ENCODE measurements at regions not wholly inside any gene's neighbourhood (a gene's known extent, or its start where the extent isn't known, plus 50 kb on each side); places are given as distances from the start of the nearest gene placed in this dataset.

- no peak overlapping the region for H3K27ac ChIP-seq
- intact Hi-C loops (cut with DNase I), result no loop called here
- no peaks in the 10 kb centered on the region for H3K9me3 ChIP-seq
- no peaks in the 10 kb centered on the region for H3K4me1 ChIP-seq
- DNase-seq, result no peak
- TF ChIP-seq, protein P1, sequence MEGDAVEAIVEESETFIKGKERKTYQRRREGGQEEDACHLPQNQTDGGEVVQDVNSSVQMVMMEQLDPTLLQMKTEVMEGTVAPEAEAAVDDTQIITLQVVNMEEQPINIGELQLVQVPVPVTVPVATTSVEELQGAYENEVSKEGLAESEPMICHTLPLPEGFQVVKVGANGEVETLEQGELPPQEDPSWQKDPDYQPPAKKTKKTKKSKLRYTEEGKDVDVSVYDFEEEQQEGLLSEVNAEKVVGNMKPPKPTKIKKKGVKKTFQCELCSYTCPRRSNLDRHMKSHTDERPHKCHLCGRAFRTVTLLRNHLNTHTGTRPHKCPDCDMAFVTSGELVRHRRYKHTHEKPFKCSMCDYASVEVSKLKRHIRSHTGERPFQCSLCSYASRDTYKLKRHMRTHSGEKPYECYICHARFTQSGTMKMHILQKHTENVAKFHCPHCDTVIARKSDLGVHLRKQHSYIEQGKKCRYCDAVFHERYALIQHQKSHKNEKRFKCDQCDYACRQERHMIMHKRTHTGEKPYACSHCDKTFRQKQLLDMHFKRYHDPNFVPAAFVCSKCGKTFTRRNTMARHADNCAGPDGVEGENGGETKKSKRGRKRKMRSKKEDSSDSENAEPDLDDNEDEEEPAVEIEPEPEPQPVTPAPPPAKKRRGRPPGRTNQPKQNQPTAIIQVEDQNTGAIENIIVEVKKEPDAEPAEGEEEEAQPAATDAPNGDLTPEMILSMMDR (IDR thresholded peaks at IDR 0.05), result no peak
- TF ChIP-seq POLR2A (IDR thresholded peaks at IDR 0.05) (no peak), POLR2AphosphoS5 (IDR thresholded peaks at IDR 0.05) (no peak), EP300 (IDR thresholded peaks at IDR 0.05) (no peak)
- no peak overlapping the region for H3K4me3 ChIP-seq
- H3K27me3 ChIP-seq, result no peaks in the 10 kb centered on the region
- no peaks in the 10 kb centered on the region for H3K36me3 ChIP-seq
These were observed 1136.6 kb upstream of the PABPC4L start for GRCh38 chr4:135338181-135338580.

DNA sequence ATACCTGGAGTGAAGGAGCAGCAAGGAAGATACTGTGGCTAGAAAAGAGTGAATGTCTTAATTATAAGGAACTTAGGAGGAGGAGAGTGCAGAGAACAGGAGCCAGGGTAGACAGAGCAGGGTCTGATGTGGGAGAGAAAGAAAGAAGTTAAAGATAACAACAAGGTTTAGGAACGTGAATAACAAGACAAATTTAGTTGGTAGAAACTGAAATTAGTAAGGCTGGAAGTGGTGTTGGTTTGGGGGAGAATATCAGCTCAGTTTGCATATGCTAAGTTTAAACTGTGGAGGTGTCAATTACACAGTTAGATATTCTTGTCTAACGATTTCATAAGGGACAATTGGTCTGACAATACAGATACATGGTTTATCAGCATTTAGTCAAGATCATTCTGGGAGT is 1123.7 kb upstream of the PABPC4L start:
- no peak for DNase-seq
- H3K27ac ChIP-seq, result no peak overlapping the region
- WGBS, 2 donors, result 25 to 67% methylated on average over 2 of the region's 2 CpGs
- H3K27me3 ChIP-seq, result no peaks in the 10 kb centered on the region
- TF ChIP-seq POLR2A (IDR thresholded peaks at IDR 0.05) (no peak), EP300 (IDR thresholded peaks at IDR 0.05) (no peak), POLR2AphosphoS5 (IDR thresholded peaks at IDR 0.05) (no peak)
- TF ChIP-seq, protein P1 (IDR thresholded peaks at IDR 0.05), result no peak
- no peaks in the 10 kb centered on the region for H3K36me3 ChIP-seq
- no peak overlapping the region for H3K4me3 ChIP-seq
- no peaks in the 10 kb centered on the region for H3K4me1 ChIP-seq
- no peaks in the 10 kb centered on the region for H3K9me3 ChIP-seq
- intact Hi-C loops (cut with DNase I), result no loop called here

DNA sequence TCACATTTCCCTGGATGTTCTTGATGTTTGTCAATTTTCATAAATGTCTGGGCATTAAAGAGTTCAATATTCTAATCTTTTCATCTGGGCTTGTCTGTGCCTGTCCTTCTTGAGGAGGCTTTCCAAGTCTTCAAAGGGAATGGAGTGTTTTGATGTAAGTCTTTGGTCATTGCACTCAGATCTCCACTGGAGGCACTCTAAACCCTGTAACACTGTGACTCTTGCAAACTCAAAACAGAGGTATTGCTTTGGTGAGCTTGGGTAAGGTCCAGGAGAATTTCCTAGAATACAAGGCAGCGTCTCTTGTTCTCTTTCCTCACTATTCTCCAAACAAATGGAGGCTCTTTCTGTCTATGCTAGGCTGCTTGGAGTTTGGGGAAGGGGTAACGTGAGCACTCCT is 1118.1 kb upstream of the PABPC4L start:
- intact Hi-C loops (cut with DNase I), result no loop called here
- no peaks in the 10 kb centered on the region for H3K27me3 ChIP-seq
- no peak for TF ChIP-seq POLR2A (IDR thresholded peaks at IDR 0.05)
- no peak for TF ChIP-seq POLR2AphosphoS5 (IDR thresholded peaks at IDR 0.05)
- TF ChIP-seq EP300 (IDR thresholded peaks at IDR 0.05), result no peak
- TF ChIP-seq, protein P1 (IDR thresholded peaks at IDR 0.05), result no peak
- no peak overlapping the region for H3K27ac ChIP-seq
- no peaks in the 10 kb centered on the region for H3K4me1 ChIP-seq
- no peak overlapping the region for H3K4me3 ChIP-seq
- DNase-seq, result no peak
- WGBS, 2 donors, result 90 to 93% methylated on average over 2 of the region's 2 CpGs
- no peaks in the 10 kb centered on the region for H3K36me3 ChIP-seq
- no peaks in the 10 kb centered on the region for H3K9me3 ChIP-seq

GRCh38 chr4:135316266-135316779 is 1114.7 kb upstream of the PABPC4L start:
- Histone ChIP-seq H3K27me3 (no peaks in the 10 kb centered on the region), H3K27ac (no peak overlapping the region), H3K9me3 (no peaks in the 10 kb centered on the region), H3K36me3 (no peaks in the 10 kb centered on the region), H3K4me1 (no peaks in the 10 kb centered on the region), H3K4me3 (no peak overlapping the region)
- 67 to 85% methylated on average over 7 of the region's 7 CpGs for WGBS, 2 donors
- TF ChIP-seq POLR2AphosphoS5 (IDR thresholded peaks at IDR 0.05) (no peak), POLR2A (IDR thresholded peaks at IDR 0.05) (no peak), EP300 (IDR thresholded peaks at IDR 0.05) (no peak)
- TF ChIP-seq, protein P1 (IDR thresholded peaks at IDR 0.05), result no peak
- no peak for DNase-seq
- intact Hi-C loops (cut with DNase I), result no loop called here

DNA sequence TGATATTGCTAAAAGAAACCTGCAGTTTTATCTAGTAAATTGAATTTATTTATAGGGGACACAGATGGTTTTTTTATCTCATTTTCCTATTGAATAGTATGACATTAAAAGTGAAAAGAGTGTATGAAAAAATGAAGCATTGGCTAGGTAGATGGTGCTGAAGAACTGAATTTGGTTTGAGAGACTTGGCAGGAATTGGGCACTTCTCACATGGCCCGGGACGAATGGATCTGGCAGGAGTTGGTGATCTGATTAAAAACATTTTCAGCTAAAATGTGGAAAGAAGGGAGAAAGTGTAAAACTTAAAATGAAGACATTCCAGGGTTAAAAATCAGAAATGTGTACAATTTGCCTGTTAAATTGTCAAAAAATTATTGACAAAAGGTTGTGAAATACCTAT is 1088.5 kb upstream of the PABPC4L start:
- no peak overlapping the region for H3K4me3 ChIP-seq
- H3K27ac ChIP-seq, result no peak overlapping the region
- TF ChIP-seq, protein P1 (IDR thresholded peaks at IDR 0.05), result no peak
- TF ChIP-seq POLR2A (IDR thresholded peaks at IDR 0.05) (no peak), POLR2AphosphoS5 (IDR thresholded peaks at IDR 0.05) (no peak), EP300 (IDR thresholded peaks at IDR 0.05) (no peak)
- WGBS, 2 donors, result 86 to 90% methylated on average over 2 of the region's 2 CpGs
- no peaks in the 10 kb centered on the region for H3K4me1 ChIP-seq
- no peaks in the 10 kb centered on the region for H3K27me3 ChIP-seq
- H3K9me3 ChIP-seq, result no peaks in the 10 kb centered on the region
- no peaks in the 10 kb centered on the region for H3K36me3 ChIP-seq
- intact Hi-C loops (cut with DNase I), result no loop called here
- no peak for DNase-seq
